Fibroblast of skin of right biceps (primary cell): ENCODE measurements at regions not wholly inside any gene's neighbourhood (a gene's known extent, or its start where the extent isn't known, plus 50 kb on each side); places are given as distances from the start of the nearest gene placed in this dataset.
"Not testable (repeated sequence)": the region's sequence is repeated elsewhere in the genome, so short reads cannot be mapped to it uniquely, and the experiment has no call there.

Source experiments
- DNase-seq: peaks from one replicate; pipeline ENCODE4 v3.0.0-alpha.2; 2013

GRCh38 chr7:153412114-153412823 lies 639.9 kb upstream of the DPP6 start:
- DNase-seq, result not testable (repeated sequence)

GRCh38 chr7:153412824-153413198 lies 639.4 kb upstream of the DPP6 start:
- DNase-seq, result not testable (repeated sequence)

GRCh38 chr7:153413199-153413539 lies 639.0 kb upstream of the DPP6 start:
- DNase-seq, result no peak

DNA sequence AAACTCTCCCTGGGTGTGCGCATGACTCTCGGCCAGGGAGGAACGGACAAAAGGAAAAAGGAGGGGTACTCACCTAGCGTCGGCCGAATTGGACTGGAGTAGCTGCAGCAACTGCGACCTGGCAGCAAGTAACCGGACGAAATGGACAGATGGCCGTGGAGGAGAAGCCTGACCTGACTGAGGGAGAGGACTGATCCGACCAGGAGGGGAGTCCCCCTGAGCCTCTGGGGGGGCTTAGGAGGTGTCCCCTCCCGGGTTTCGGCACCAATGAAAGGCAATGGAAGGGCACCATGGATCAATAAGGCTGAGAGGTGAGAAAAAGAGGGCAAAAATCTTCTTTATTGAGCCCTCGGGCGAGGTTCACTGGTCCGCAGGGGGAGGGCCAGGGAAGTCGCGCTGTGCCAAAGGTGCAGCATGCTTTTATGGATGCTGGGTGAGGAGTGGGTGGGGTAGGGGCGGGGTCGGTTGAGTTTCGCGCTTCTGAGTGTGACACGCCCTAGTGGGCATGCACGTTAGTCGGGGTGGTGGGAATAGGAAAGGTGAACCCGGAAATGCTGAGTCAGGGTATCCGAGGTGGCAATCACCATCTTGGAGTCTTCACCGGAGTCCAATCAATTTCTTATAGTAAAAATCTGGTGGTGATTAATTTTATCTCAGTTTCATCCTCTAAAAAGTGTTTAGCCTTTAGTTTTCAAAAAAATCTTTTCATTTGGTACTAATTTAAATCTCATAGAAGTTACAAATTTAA lies 638.5 kb upstream of the DPP6 start:
- DNase-seq, result no peak

- DNase-seq, result no peak
These were observed 637.9 kb upstream of the DPP6 start for GRCh38 chr7:153414288-153414629.

GRCh38 chr7:153415632-153416031 lies 636.6 kb upstream of the DPP6 start:
- DNase-seq, result no peak

GRCh38 chr7:153422291-153423209 lies 629.6 kb upstream of the DPP6 start:
- no peak for DNase-seq

GRCh38 chr7:153423210-153423590 lies 629.0 kb upstream of the DPP6 start:
- no peak for DNase-seq

DNA sequence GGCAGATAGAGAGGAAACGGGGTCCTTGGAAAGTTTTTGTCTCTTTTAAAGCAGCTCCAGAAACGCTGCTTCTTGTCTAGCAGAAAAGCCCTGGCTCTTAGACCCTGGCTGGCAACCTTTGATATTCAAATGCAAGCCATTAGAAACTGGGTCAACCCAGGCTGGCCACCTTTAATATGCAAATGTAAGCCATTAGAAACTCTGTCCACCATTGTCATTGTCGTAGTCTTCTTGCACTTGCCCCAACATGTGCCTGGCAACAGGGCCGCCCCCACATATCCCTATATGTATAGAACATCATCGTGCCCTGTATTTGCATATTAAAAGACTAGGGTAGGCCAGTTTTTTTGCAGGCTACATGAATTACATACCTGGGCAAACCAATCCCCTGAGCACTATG lies 621.3 kb upstream of the DPP6 start:
- DNase-seq, result no peak

DNA sequence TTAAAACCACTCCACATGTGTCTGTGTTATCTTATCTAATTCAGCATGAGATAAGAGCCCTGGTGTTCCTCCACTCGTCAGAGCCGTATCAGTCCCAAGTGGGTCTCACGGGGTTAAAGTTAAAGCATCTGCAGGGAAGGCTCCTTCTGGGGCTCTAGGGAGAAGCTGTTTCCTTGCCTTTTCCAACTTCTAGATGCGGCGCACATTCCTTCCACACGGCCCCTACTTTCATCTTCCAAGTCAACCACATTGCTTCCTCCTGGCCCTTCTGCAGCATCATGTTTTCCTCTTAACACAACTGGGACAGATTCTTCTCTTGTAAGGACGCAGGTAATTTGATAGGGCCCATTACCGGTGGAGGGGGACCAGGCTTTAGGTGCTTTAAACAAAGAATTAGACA lies 620.1 kb upstream of the DPP6 start:
- no peak for DNase-seq

DNA sequence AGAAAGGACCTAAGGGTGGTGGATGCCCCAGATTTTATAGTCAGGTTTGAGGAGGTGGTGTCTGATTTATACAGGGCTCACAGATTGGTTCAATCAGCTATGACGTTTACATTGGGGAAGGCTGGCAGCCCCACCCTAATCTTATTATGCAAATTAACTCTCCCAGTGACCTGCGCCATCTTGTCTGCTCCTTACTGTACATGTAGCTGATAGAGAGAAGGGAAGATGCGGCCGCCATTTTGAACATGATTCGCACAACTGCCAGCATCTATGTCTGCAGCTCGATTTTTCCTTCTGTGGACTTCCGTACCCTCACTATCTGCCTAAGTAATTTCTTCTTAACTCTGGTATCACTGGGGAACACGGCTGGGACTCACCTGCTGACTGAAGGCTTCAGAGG lies 619.0 kb upstream of the DPP6 start:
- DNase-seq, result no peak

DNA sequence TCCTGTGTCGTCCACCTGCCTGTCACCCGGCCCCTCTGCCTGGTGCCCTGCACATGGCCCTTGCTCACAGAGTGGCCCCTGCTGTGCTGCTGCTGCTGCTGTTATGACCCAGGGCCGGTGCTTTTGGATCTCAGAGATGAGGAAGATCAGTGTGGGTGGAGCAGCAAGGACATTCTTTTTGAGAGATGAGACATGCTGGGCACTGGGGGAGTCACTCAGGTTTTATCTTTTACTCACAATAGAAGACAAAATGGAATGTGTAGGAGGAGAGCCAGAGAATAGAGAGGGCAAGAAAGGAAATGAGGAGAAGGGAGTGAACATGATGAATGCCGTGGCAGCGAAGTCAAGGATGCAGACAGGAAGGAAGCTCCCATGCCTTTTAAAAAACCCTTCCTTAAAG lies 611.5 kb upstream of the DPP6 start:
- DNase-seq, result no peak

GRCh38 chr7:153443032-153443701 lies 609.0 kb upstream of the DPP6 start:
- DNase-seq, result no peak

GRCh38 chr7:153444641-153445040 lies 607.6 kb upstream of the DPP6 start:
- no peak for DNase-seq

- no peak for DNase-seq
These were observed 606.6 kb upstream of the DPP6 start for GRCh38 chr7:153445641-153446040.

GRCh38 chr7:153446490-153446889 lies 605.7 kb upstream of the DPP6 start:
- no peak for DNase-seq

DNA sequence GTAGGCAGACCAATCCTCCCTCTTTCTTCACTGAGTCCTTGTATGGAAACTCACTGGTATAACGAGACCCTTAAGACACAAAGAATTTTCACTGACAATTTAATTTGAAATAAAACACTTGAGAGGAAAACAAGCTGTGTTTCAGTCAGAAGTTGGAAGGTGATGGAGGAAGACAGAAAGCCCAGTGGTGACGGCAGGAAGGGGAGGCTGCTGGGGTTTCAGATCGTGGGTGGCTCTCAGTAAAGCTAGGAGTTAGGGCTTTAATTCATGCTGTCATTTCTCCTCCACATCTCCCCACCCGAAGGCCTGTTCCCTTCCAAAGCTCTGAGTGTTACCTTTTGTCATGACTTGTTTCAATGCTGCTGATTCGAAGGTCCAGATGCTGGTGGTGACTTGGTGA lies 605.2 kb upstream of the DPP6 start:
- DNase-seq, result no peak

GRCh38 chr7:153452661-153453060 lies 599.5 kb upstream of the DPP6 start:
- DNase-seq, result no peak

- DNase-seq, result no peak
These were observed 597.9 kb upstream of the DPP6 start for GRCh38 chr7:153454306-153454705.

DNA sequence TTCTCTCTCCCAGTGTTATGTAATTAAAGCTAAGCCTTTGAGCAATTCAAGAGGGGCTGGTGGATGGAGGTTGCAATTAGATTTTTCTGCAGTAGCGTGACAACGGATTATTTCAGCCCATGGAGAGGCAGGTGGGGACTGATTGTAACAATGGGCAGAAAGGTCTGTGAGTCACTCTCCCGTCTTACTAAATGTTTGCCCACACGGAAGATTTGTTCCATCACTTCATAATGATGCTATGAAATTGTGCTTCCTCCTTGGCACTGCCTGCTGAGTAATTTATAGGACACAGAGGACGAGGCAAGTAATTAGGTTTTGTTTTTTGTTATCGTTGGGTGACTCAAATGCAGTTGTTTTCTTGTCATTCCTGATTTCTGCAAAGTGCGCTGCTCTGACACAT lies 594.5 kb upstream of the DPP6 start:
- no peak for DNase-seq

GRCh38 chr7:153470004-153470671 lies 582.1 kb upstream of the DPP6 start:
- DNase-seq, result no peak

GRCh38 chr7:153472516-153472915 lies 579.7 kb upstream of the DPP6 start:
- no peak for DNase-seq

- no peak for DNase-seq
These were observed 579.0 kb upstream of the DPP6 start for GRCh38 chr7:153473185-153473584.
